ENCODE measurements at regions not wholly inside any gene's neighbourhood (a gene's known extent, or its start where the extent isn't known, plus 50 kb on each side); places are given as distances from the start of the nearest gene placed in this dataset.

- no peak for TF ChIP-seq TCF7L2 (IDR thresholded peaks at IDR 0.05; ENCODE audit: borderline replicate concordance, low read depth, low read length)
- no peak for TF ChIP-seq ZNF449 (tag by site-specific recombination; IDR thresholded peaks at IDR 0.05)
- TF ChIP-seq MZF1 (tag by site-specific recombination; IDR thresholded peaks at IDR 0.05; ENCODE audit: borderline replicate concordance), result no peak
Measured at GRCh38 chr4:133982533-133983224, 218.9 kb downstream of the PABPC4L start.
